CD4-positive, CD25-positive, alpha-beta regulatory T cell (primary cell): ENCODE measurements at regions not wholly inside any gene's neighbourhood (a gene's known extent, or its start where the extent isn't known, plus 50 kb on each side); places are given as distances from the start of the nearest gene placed in this dataset.
A peak's percentile ranks its signal among the peaks of the same experiment; 100 is the strongest.

ENCODE experiments used
- ATAC-seq, 2 donors: fragments of 150-1000 bp; cut with Tn5 transposase; one replicate each; pipeline ENCODE4 v1.10.0; 2021; ENCODE audit warnings: low read depth in 2 of 2, moderate number of reproducible peaks in 2 of 2, moderate library complexity in 1 of 2
- DNase-seq, 3 donors: peaks; one replicate each; pipeline versions ENCODE4 v3.0.0 to v3.0.0-alpha.2; 2012 to 2022; ENCODE audit warnings: mixed read lengths in 1 of 3
- H3K27ac ChIP-seq: one replicate; pipeline ENCODE4 v1.7.0; 2013; ENCODE audit warnings: mild to moderate bottlenecking, low read length; ENCODE audit not compliant: insufficient read depth, poor library complexity, severe bottlenecking
- H3K27me3 ChIP-seq: one replicate; pipeline ENCODE4 v1.7.0; 2013; ENCODE audit warnings: low read length; ENCODE audit not compliant: control insufficient read depth, insufficient read depth
- H3K36me3 ChIP-seq: one replicate; pipeline ENCODE4 v1.7.0; 2013; ENCODE audit warnings: mild to moderate bottlenecking, low read length, moderate library complexity; ENCODE audit not compliant: control insufficient read depth, insufficient read depth
- H3K4me1 ChIP-seq: 2 replicates; pipeline ENCODE4 v1.7.0; 2013; ENCODE audit warnings: mild to moderate bottlenecking, low read length; ENCODE audit not compliant: insufficient read depth, control insufficient read depth, poor library complexity, severe bottlenecking
- H3K4me3 ChIP-seq: one replicate; pipeline ENCODE4 v1.7.0; 2013; ENCODE audit warnings: low read depth, mild to moderate bottlenecking, low read length, moderate library complexity
- H3K9me3 ChIP-seq, 2 experiments: 1 replicate in 1 of 2; 2 replicates in 1 of 2; pipeline ENCODE4 v1.7.0; 2013; ENCODE audit warnings: low read length in 2 of 2, mild to moderate bottlenecking in 1 of 2, moderate library complexity in 1 of 2; ENCODE audit not compliant: control insufficient read depth in 2 of 2
- H3K27ac Mint-ChIP-seq, 3 donors: one replicate each; pipeline ENCODE4 v1.8.0; 2020 to 2022; ENCODE audit warnings: mild to moderate bottlenecking in 3 of 3, mixed read lengths in 3 of 3, moderate library complexity in 2 of 3
- H3K27me3 Mint-ChIP-seq: one replicate; pipeline ENCODE4 v1.8.0; 2022; ENCODE audit warnings: mild to moderate bottlenecking, mixed read lengths
- H3K36me3 Mint-ChIP-seq: one replicate; pipeline ENCODE4 v1.8.0; 2020; ENCODE audit warnings: mixed read lengths
- H3K4me1 Mint-ChIP-seq, 4 donors: one replicate each; pipeline ENCODE4 v1.8.0; 2020 to 2022; ENCODE audit warnings: mixed read lengths in 4 of 4, mild to moderate bottlenecking in 1 of 4
- H3K4me3 Mint-ChIP-seq, 4 donors: one replicate each; pipeline ENCODE4 v1.8.0; 2020 to 2022; ENCODE audit warnings: mild to moderate bottlenecking in 4 of 4, mixed read lengths in 4 of 4, moderate library complexity in 3 of 4
- H3K9me3 Mint-ChIP-seq, 7 donors: one replicate each; pipeline ENCODE4 v1.8.0; 2020 to 2022; ENCODE audit warnings: mixed read lengths in 7 of 7, mild to moderate bottlenecking in 3 of 7, moderate library complexity in 2 of 7

DNA sequence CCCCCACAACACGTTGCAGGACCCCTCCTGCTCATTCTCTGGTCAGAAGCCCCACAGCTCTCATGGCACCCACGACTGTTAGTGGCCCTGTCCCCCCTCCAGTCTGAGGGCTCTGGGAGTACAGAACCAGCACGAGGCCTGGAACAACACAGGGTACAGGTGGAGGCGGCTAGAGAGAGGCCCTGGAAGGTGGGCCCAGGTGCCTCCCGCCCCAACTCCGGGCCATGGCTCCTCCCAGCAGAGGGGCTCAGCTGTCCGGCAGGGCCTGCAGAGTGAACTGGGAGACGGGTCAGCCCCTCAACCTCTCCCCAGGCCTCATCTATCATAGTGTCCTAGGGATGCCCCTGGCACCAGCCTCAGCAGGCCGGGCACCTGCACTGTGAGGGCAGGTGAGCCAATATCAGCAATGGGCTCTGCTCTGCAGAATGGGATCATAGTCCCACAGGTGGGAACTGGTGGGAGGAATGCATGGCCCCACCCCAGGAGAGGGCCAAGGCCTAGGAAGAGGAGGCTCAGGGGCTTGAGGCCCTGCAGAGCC is 58.6 kb downstream of the BARX1 start:
- no peaks in the 10 kb centered on the region for H3K27me3 Mint-ChIP-seq
- no peaks in the 10 kb centered on the region for H3K36me3 ChIP-seq
- H3K36me3 Mint-ChIP-seq = peaks cover 3% of the 10 kb centered on the region
- ATAC-seq (no peak), DNase-seq (no peak)
- no peak overlapping the region for H3K4me3 ChIP-seq
- peaks cover 6 to 45% (median 17%) of the 10 kb centered on the region in 4 donors for H3K4me1 Mint-ChIP-seq
- no peaks in the 10 kb centered on the region for H3K27me3 ChIP-seq
- peaks cover 0 to 14% (median 2%) of the 10 kb centered on the region in 7 donors for H3K9me3 Mint-ChIP-seq
- peak overlapping the region; percentile 66 for H3K27ac ChIP-seq
- no peak overlapping the region for H3K4me3 Mint-ChIP-seq
- peaks cover 29% of the 10 kb centered on the region for H3K4me1 ChIP-seq
- H3K9me3 ChIP-seq = peaks cover 0 to 11% of the 10 kb centered on the region in 2 experiments
- peak overlapping the region; percentile 97 to 99 (median 98) for H3K27ac Mint-ChIP-seq

- ATAC-seq (no peak), DNase-seq (no peak)
- H3K4me1 Mint-ChIP-seq = peaks cover 6 to 45% (median 17%) of the 10 kb centered on the region in 4 donors
- Histone ChIP-seq H3K27ac (no peak overlapping the region), H3K9me3 (peaks cover 0 to 11% of the 10 kb centered on the region in 2 experiments), H3K27me3 (no peaks in the 10 kb centered on the region), H3K36me3 (no peaks in the 10 kb centered on the region), H3K4me1 (peaks cover 29% of the 10 kb centered on the region), H3K4me3 (no peak overlapping the region)
- peaks cover 3% of the 10 kb centered on the region for H3K36me3 Mint-ChIP-seq
- peaks cover 0 to 14% (median 2%) of the 10 kb centered on the region in 7 donors for H3K9me3 Mint-ChIP-seq
- H3K27ac Mint-ChIP-seq = peak overlapping the region; percentile 36 to 99 (median 75)
- H3K4me3 Mint-ChIP-seq = peak overlapping the region in 1 of 4 donors; percentile 67
- no peaks in the 10 kb centered on the region for H3K27me3 Mint-ChIP-seq
Observed at GRCh38 chr9:93896093-93896492, 59.1 kb downstream of the BARX1 start.

DNA sequence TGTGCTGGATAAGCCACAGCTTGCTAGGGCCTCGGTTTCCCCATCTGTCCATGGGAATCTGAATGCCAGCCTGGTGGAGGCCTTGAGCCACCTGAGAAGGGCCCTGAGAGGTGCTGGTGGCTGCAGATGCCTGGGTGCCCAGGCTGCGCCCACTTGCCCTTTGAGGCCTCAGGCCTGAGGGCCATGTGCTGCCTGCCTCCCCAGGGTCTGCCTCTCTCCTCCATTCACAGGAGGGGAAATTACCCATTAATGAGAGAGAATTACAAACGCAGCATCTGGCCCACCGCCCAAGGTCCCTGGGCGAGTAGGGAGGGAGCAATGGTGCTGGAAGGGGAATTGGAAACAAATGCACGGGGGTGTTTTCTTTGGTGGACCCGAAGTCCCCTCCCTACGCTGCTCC is 59.6 kb downstream of the BARX1 start:
- Mint-ChIP-seq H3K27me3 (no peaks in the 10 kb centered on the region), H3K4me3 (no peak overlapping the region), H3K36me3 (peaks cover 3% of the 10 kb centered on the region), H3K4me1 (peaks cover 6 to 45% (median 17%) of the 10 kb centered on the region in 4 donors), H3K27ac (peak overlapping the region in 2 of 3 donors; percentile 20 to 75), H3K9me3 (peaks cover 0 to 14% (median 2%) of the 10 kb centered on the region in 7 donors)
- Histone ChIP-seq H3K27ac (no peak overlapping the region), H3K36me3 (no peaks in the 10 kb centered on the region), H3K27me3 (no peaks in the 10 kb centered on the region), H3K4me1 (peaks cover 29% of the 10 kb centered on the region), H3K4me3 (no peak overlapping the region), H3K9me3 (peaks cover 0 to 11% of the 10 kb centered on the region in 2 experiments)
- no peak for ATAC-seq
- DNase-seq = no peak

DNA sequence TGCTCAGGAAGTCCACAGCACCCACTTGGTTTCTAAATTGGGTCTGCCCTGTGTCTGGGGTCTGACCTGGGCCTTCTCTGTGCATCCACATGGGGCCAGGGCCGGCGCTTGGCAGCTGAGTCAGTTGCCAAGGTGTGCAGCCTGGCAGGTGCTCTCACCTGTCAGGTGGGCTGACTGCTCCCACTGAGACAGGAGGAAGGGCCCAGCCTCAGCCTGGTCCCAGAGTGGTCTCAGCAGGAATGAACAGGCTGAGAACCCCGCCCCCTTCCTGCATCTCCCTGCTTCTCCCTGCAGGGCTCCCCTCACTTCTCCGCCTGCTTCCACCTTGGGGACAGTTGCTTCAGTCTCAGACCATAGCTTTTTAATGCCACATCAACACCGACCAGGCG is 60.5 kb downstream of the BARX1 start:
- no peaks in the 10 kb centered on the region for H3K36me3 ChIP-seq
- H3K27me3 ChIP-seq = no peaks in the 10 kb centered on the region
- ATAC-seq (no peak), DNase-seq (no peak)
- H3K27ac ChIP-seq = no peak overlapping the region
- Mint-ChIP-seq H3K27ac (no peak overlapping the region), H3K27me3 (no peaks in the 10 kb centered on the region), H3K4me1 (peaks cover 6 to 37% (median 17%) of the 10 kb centered on the region in 4 donors), H3K36me3 (peaks cover 3% of the 10 kb centered on the region), H3K4me3 (no peak overlapping the region), H3K9me3 (peaks cover 0 to 14% (median 2%) of the 10 kb centered on the region in 7 donors)
- H3K4me3 ChIP-seq = no peak overlapping the region
- peaks cover 0 to 11% of the 10 kb centered on the region in 2 experiments for H3K9me3 ChIP-seq
- H3K4me1 ChIP-seq = peaks cover 29% of the 10 kb centered on the region

GRCh38 chr9:93893899-93894690 is 61.1 kb downstream of the BARX1 start:
- no peak for DNase-seq
- Histone ChIP-seq H3K36me3 (no peaks in the 10 kb centered on the region), H3K4me1 (peaks cover 27% of the 10 kb centered on the region), H3K9me3 (peaks cover 0 to 11% of the 10 kb centered on the region in 2 experiments), H3K4me3 (no peak overlapping the region), H3K27ac (no peak overlapping the region), H3K27me3 (no peaks in the 10 kb centered on the region)
- no peak for ATAC-seq
- peaks cover 0 to 14% (median 3%) of the 10 kb centered on the region in 7 donors for H3K9me3 Mint-ChIP-seq
- no peak overlapping the region for H3K4me3 Mint-ChIP-seq
- peaks cover 6 to 31% (median 15%) of the 10 kb centered on the region in 4 donors for H3K4me1 Mint-ChIP-seq
- no peak overlapping the region for H3K27ac Mint-ChIP-seq
- no peaks in the 10 kb centered on the region for H3K27me3 Mint-ChIP-seq
- H3K36me3 Mint-ChIP-seq = peaks cover 3% of the 10 kb centered on the region

GRCh38 chr9:93893194-93893593 is 62.0 kb downstream of the BARX1 start:
- Histone ChIP-seq H3K4me3 (no peak overlapping the region), H3K36me3 (no peaks in the 10 kb centered on the region), H3K9me3 (peaks cover 0 to 11% of the 10 kb centered on the region in 2 experiments), H3K27me3 (no peaks in the 10 kb centered on the region), H3K4me1 (peaks cover 18% of the 10 kb centered on the region), H3K27ac (no peak overlapping the region)
- DNase-seq (no peak), ATAC-seq (no peak)
- H3K4me3 Mint-ChIP-seq = no peak overlapping the region
- H3K9me3 Mint-ChIP-seq = peaks cover 0 to 14% (median 3%) of the 10 kb centered on the region in 7 donors
- peaks cover 6 to 22% (median 9%) of the 10 kb centered on the region in 4 donors for H3K4me1 Mint-ChIP-seq
- H3K27me3 Mint-ChIP-seq = no peaks in the 10 kb centered on the region
- H3K36me3 Mint-ChIP-seq = peaks cover 3% of the 10 kb centered on the region
- no peak overlapping the region for H3K27ac Mint-ChIP-seq

- peaks cover 3% of the 10 kb centered on the region for H3K36me3 Mint-ChIP-seq
- DNase-seq = no peak
- H3K9me3 Mint-ChIP-seq = peaks cover 0 to 14% (median 3%) of the 10 kb centered on the region in 7 donors
- H3K4me3 Mint-ChIP-seq = no peak overlapping the region
- no peak overlapping the region for H3K27ac ChIP-seq
- no peaks in the 10 kb centered on the region for H3K36me3 ChIP-seq
- no peak for ATAC-seq
- H3K27me3 Mint-ChIP-seq = no peaks in the 10 kb centered on the region
- peaks cover 4 to 18% (median 6%) of the 10 kb centered on the region in 4 donors for H3K4me1 Mint-ChIP-seq
- no peak overlapping the region for H3K27ac Mint-ChIP-seq
- peaks cover 13% of the 10 kb centered on the region for H3K4me1 ChIP-seq
- H3K9me3 ChIP-seq = peaks cover 0 to 11% of the 10 kb centered on the region in 2 experiments
- H3K27me3 ChIP-seq = no peaks in the 10 kb centered on the region
- H3K4me3 ChIP-seq = no peak overlapping the region
Observed at GRCh38 chr9:93892748-93893147, 62.4 kb downstream of the BARX1 start.
